Uterus (tissue), 3 donors: ENCODE measurements at regions not wholly inside any gene's neighbourhood (a gene's known extent, or its start where the extent isn't known, plus 50 kb on each side); places are given as distances from the start of the nearest gene placed in this dataset.

Experiments
- DNase-seq, 2 donors: peaks; one replicate each; pipeline ENCODE4 v3.0.0-alpha.2; 2019 to 2020
- H3K27ac ChIP-seq, 2 donors: fragments of 200-600 bp; sonication (generic); 1 replicate in 1 of 2; 2 replicates in 1 of 2; pipeline ENCODE4 v1.5.1; 2016 to 2018
- H3K27me3 ChIP-seq, 2 donors: fragments of 200-600 bp; sonication (generic); one replicate each; pipeline ENCODE4 v1.5.1; 2018 to 2019; ENCODE audit warnings: control low read depth in 1 of 2
- H3K36me3 ChIP-seq, 2 donors: fragments of 200-600 bp; sonication (generic); one replicate each; pipeline ENCODE4 v1.5.1; 2019; ENCODE audit warnings: control low read depth in 1 of 2
- H3K4me1 ChIP-seq, 2 donors: fragments of 200-600 bp; sonication (generic); one replicate each; pipeline ENCODE4 v1.5.1; 2018 to 2019; ENCODE audit warnings: control low read depth in 1 of 2
- H3K4me3 ChIP-seq, 2 donors: fragments of 200-600 bp; sonication (generic); 1 replicate in 1 of 2; 2 replicates in 1 of 2; pipeline ENCODE4 v1.5.1; 2018 to 2019; ENCODE audit warnings: mild to moderate bottlenecking in 1 of 2
- H3K9me3 ChIP-seq, 2 donors: fragments of 200-600 bp; sonication (generic); one replicate each; pipeline ENCODE4 v1.5.1; 2019; ENCODE audit warnings: control low read depth in 1 of 2
- CTCF ChIP-seq, 4 experiments: fragments of 200-600 bp in 2 of 4; fragments of 450-650 bp in 2 of 4; sonication (generic) in 2 of 4; IDR thresholded peaks; one replicate each; pipeline ENCODE4 v1.5.1; 2016 to 2019; ENCODE audit warnings: antibody characterized with exemption in 4 of 4, mild to moderate bottlenecking in 2 of 4, moderate library complexity in 1 of 4
- POLR2A ChIP-seq, 2 donors: fragments of 450-650 bp; IDR thresholded peaks; one replicate each; pipeline ENCODE4 v1.6.1; 2016; ENCODE audit warnings: antibody characterized with exemption in 2 of 2, mild to moderate bottlenecking in 1 of 2, moderate library complexity in 1 of 2
- intact Hi-C: fragments of 100-400 bp; cut with DNase I; formaldehyde crosslinking; loops from one replicate; pipeline ENCODE4 v1.15.1; 2023; ENCODE audit warnings: low total_unique reads
- donor health status: DM: yes; HTN: yes; CAD: no.

GRCh38 chr1:36706416-36706815 lies 223.7 kb upstream of the CSF3R start:
- intact Hi-C loops: no loop called here
- DNase-seq: no peak
- TF ChIP-seq CTCF (IDR thresholded peaks at IDR 0.05) (no peak), POLR2A (IDR thresholded peaks at IDR 0.05) (no peak)
- H3K4me1 ChIP-seq: no peaks in the 10 kb centered on the region
- H3K9me3 ChIP-seq: no peaks in the 10 kb centered on the region
- no peak overlapping the region for H3K4me3 ChIP-seq
- no peaks in the 10 kb centered on the region for H3K36me3 ChIP-seq
- H3K27me3 ChIP-seq: peaks cover 0 to 10% of the 10 kb centered on the region in 2 donors
- H3K27ac ChIP-seq: no peak overlapping the region

- no peak for DNase-seq
- peaks cover 0 to 3% of the 10 kb centered on the region in 2 donors for H3K27me3 ChIP-seq
- H3K4me3 ChIP-seq: no peak overlapping the region
- H3K36me3 ChIP-seq: no peaks in the 10 kb centered on the region
- no peak overlapping the region for H3K27ac ChIP-seq
- no peaks in the 10 kb centered on the region for H3K4me1 ChIP-seq
- H3K9me3 ChIP-seq: no peaks in the 10 kb centered on the region
- intact Hi-C loops: no loop called here
- TF ChIP-seq CTCF (IDR thresholded peaks at IDR 0.05) (no peak), POLR2A (IDR thresholded peaks at IDR 0.05) (no peak)
Measured at GRCh38 chr1:36705629-36706028, 222.9 kb upstream of the CSF3R start.

GRCh38 chr1:36703526-36704208 lies 221.0 kb upstream of the CSF3R start:
- intact Hi-C loops: no loop called here
- Histone ChIP-seq H3K36me3 (no peaks in the 10 kb centered on the region), H3K4me3 (no peak overlapping the region), H3K27me3 (no peaks in the 10 kb centered on the region), H3K4me1 (no peaks in the 10 kb centered on the region), H3K9me3 (no peaks in the 10 kb centered on the region), H3K27ac (no peak overlapping the region)
- TF ChIP-seq CTCF (IDR thresholded peaks at IDR 0.05) (peak; percentile 19 to 76 (median 53)), POLR2A (IDR thresholded peaks at IDR 0.05) (no peak)
- peak in 1 of 2 donors; percentile 37 for DNase-seq

GRCh38 chr1:36702963-36703362 lies 220.2 kb upstream of the CSF3R start:
- intact Hi-C loops: no loop called here
- Histone ChIP-seq H3K9me3 (no peaks in the 10 kb centered on the region), H3K4me1 (no peaks in the 10 kb centered on the region), H3K4me3 (no peak overlapping the region), H3K27ac (no peak overlapping the region), H3K36me3 (no peaks in the 10 kb centered on the region), H3K27me3 (no peaks in the 10 kb centered on the region)
- no peak for TF ChIP-seq POLR2A (IDR thresholded peaks at IDR 0.05)
- no peak for TF ChIP-seq CTCF (IDR thresholded peaks at IDR 0.05)
- no peak for DNase-seq

GRCh38 chr1:36699113-36699911 lies 216.6 kb upstream of the CSF3R start:
- no peaks in the 10 kb centered on the region for H3K36me3 ChIP-seq
- TF ChIP-seq POLR2A (IDR thresholded peaks at IDR 0.05) (no peak), CTCF (IDR thresholded peaks at IDR 0.05) (no peak)
- H3K27me3 ChIP-seq: no peaks in the 10 kb centered on the region
- no peak for DNase-seq
- H3K4me3 ChIP-seq: no peak overlapping the region
- H3K4me1 ChIP-seq: no peaks in the 10 kb centered on the region
- intact Hi-C loops: no loop called here
- no peaks in the 10 kb centered on the region for H3K9me3 ChIP-seq
- no peak overlapping the region for H3K27ac ChIP-seq
